RPMI8226 (cell line): ENCODE measurements at regions not wholly inside any gene's neighbourhood (a gene's known extent, or its start where the extent isn't known, plus 50 kb on each side); places are given as distances from the start of the nearest gene placed in this dataset.
"Not testable (repeated sequence)": the region's sequence is repeated elsewhere in the genome, so short reads cannot be mapped to it uniquely, and the experiment has no call there.

Source experiments
- DNase-seq: peaks from one replicate; pipeline ENCODE4 v3.0.0-alpha.2; 2015

GRCh38 chr12:112616469-112617152 is 174.9 kb upstream of the RPH3A start:
- no peak for DNase-seq

GRCh38 chr12:112617153-112617505 is 174.4 kb upstream of the RPH3A start:
- DNase-seq = no peak

- DNase-seq = no peak
Measured at GRCh38 chr12:112627851-112628250, 163.7 kb upstream of the RPH3A start.

GRCh38 chr12:112631974-112632373 is 159.6 kb upstream of the RPH3A start:
- not testable (repeated sequence) for DNase-seq

- no peak for DNase-seq
Measured at GRCh38 chr12:112635036-112635435, 156.5 kb upstream of the RPH3A start.

- no peak for DNase-seq
Measured at GRCh38 chr12:112638420-112638819, 153.1 kb upstream of the RPH3A start.

- DNase-seq = no peak
Measured at GRCh38 chr12:112645586-112645985, 146.0 kb upstream of the RPH3A start.

- no peak for DNase-seq
Measured at GRCh38 chr12:112656141-112656540, 135.4 kb upstream of the RPH3A start.

GRCh38 chr12:112664569-112664968 is 127.0 kb upstream of the RPH3A start:
- DNase-seq = peak; percentile 52

GRCh38 chr12:112665958-112666357 is 125.6 kb upstream of the RPH3A start:
- no peak for DNase-seq

GRCh38 chr12:112671564-112671963 is 120.0 kb upstream of the RPH3A start:
- DNase-seq = no peak

GRCh38 chr12:112674539-112674938 is 117.0 kb upstream of the RPH3A start:
- DNase-seq = no peak

- DNase-seq = no peak
Measured at GRCh38 chr12:112676507-112676906, 115.0 kb upstream of the RPH3A start.

- no peak for DNase-seq
Measured at GRCh38 chr12:112677050-112677765, 114.3 kb upstream of the RPH3A start.

GRCh38 chr12:112680993-112681392 is 110.6 kb upstream of the RPH3A start:
- DNase-seq = no peak

GRCh38 chr12:112682586-112682985 is 109.0 kb upstream of the RPH3A start:
- no peak for DNase-seq

- DNase-seq = peak; percentile 18
Measured at GRCh38 chr12:112684742-112685141, 106.8 kb upstream of the RPH3A start.

GRCh38 chr12:112685321-112685720 is 106.2 kb upstream of the RPH3A start:
- DNase-seq = no peak

GRCh38 chr12:112686373-112686772 is 105.2 kb upstream of the RPH3A start:
- DNase-seq = no peak

GRCh38 chr12:112694065-112694464 is 97.5 kb upstream of the RPH3A start:
- no peak for DNase-seq

GRCh38 chr12:112697441-112697840 is 94.1 kb upstream of the RPH3A start:
- DNase-seq = not testable (repeated sequence)

GRCh38 chr12:112705037-112705632 is 86.4 kb upstream of the RPH3A start:
- no peak for DNase-seq

- no peak for DNase-seq
Measured at GRCh38 chr12:112710414-112710813, 81.1 kb upstream of the RPH3A start.

- no peak for DNase-seq
Measured at GRCh38 chr12:112711026-112711425, 80.5 kb upstream of the RPH3A start.
